GM18502 (cell line): ENCODE measurements at regions not wholly inside any gene's neighbourhood (a gene's known extent, or its start where the extent isn't known, plus 50 kb on each side); places are given as distances from the start of the nearest gene placed in this dataset.
A peak's percentile ranks its signal among the peaks of the same experiment; 100 is the strongest.
"Not testable (repeated sequence)": the region's sequence is repeated elsewhere in the genome, so short reads cannot be mapped to it uniquely, and the experiment has no call there.

ENCODE experiments used
- ATAC-seq: cut with Tn5 transposase; IDR thresholded peaks from one replicate; pipeline ENCODE4 v1.9.1; 2021; ENCODE audit warnings: mild to moderate bottlenecking; ENCODE audit not compliant: unreplicated experiment, poor library complexity

- no peak for ATAC-seq
These were observed 54.9 kb upstream of the NLGN1 start for GRCh38 chr3:173342679-173343078.

GRCh38 chr3:173340626-173341025 lies 56.9 kb upstream of the NLGN1 start:
- no peak for ATAC-seq

GRCh38 chr3:173336261-173336660 lies 61.3 kb upstream of the NLGN1 start:
- ATAC-seq, result no peak

- ATAC-seq, result no peak
These were observed 91.4 kb upstream of the NLGN1 start for GRCh38 chr3:173306110-173306509.

GRCh38 chr3:173304182-173304800 lies 93.3 kb upstream of the NLGN1 start:
- ATAC-seq, result no peak

GRCh38 chr3:173301647-173302046 lies 95.9 kb upstream of the NLGN1 start:
- ATAC-seq, result no peak

- no peak for ATAC-seq
These were observed 108.5 kb upstream of the NLGN1 start for GRCh38 chr3:173289072-173289471.

- no peak for ATAC-seq
These were observed 110.2 kb upstream of the NLGN1 start for GRCh38 chr3:173287361-173287760.

GRCh38 chr3:173286507-173286906 lies 111.0 kb upstream of the NLGN1 start:
- ATAC-seq, result not testable (repeated sequence)

GRCh38 chr3:173284301-173284700 lies 113.2 kb upstream of the NLGN1 start:
- ATAC-seq, result no peak

- ATAC-seq, result peak; percentile 74
These were observed 121.8 kb upstream of the NLGN1 start for GRCh38 chr3:173275740-173276139.

GRCh38 chr3:173273838-173274237 lies 123.7 kb upstream of the NLGN1 start:
- no peak for ATAC-seq

- ATAC-seq, result no peak
These were observed 127.7 kb upstream of the SPATA16 start for GRCh38 chr3:173268781-173269180.

- no peak for ATAC-seq
These were observed 126.7 kb upstream of the SPATA16 start for GRCh38 chr3:173267716-173268115.

GRCh38 chr3:173266441-173266840 lies 125.4 kb upstream of the SPATA16 start:
- no peak for ATAC-seq

- ATAC-seq, result no peak
These were observed 117.7 kb upstream of the SPATA16 start for GRCh38 chr3:173258697-173259096.

GRCh38 chr3:173257797-173258196 lies 116.8 kb upstream of the SPATA16 start:
- no peak for ATAC-seq

- ATAC-seq, result no peak
These were observed 114.5 kb upstream of the SPATA16 start for GRCh38 chr3:173255555-173255954.

GRCh38 chr3:173253471-173253870 lies 112.4 kb upstream of the SPATA16 start:
- ATAC-seq, result no peak

GRCh38 chr3:173249457-173249856 lies 108.4 kb upstream of the SPATA16 start:
- peak; percentile 78 for ATAC-seq

- no peak for ATAC-seq
These were observed 100.7 kb upstream of the SPATA16 start for GRCh38 chr3:173241727-173242126.

- ATAC-seq, result peak; percentile 64
These were observed 97.1 kb upstream of the SPATA16 start for GRCh38 chr3:173238091-173238490.

GRCh38 chr3:173225351-173225750 lies 84.3 kb upstream of the SPATA16 start:
- no peak for ATAC-seq
